ENCODE measurements at regions not wholly inside any gene's neighbourhood (a gene's known extent, or its start where the extent isn't known, plus 50 kb on each side); places are given as distances from the start of the nearest gene placed in this dataset.
A peak's percentile ranks its signal among the peaks of the same experiment; 100 is the strongest.

GRCh38 chr21:27725916-27726315 lies 759.0 kb upstream of the ADAMTS5 start:
- no peak overlapping the region for H3K27ac ChIP-seq (ENCODE audit: low read depth, low read length)
- H3K9ac ChIP-seq (ENCODE audit: low read depth in 1 of 3, low read length in 3 of 3) = no peak overlapping the region
- no peaks in the 10 kb centered on the region for H3K9me3 ChIP-seq (ENCODE audit: control insufficient read depth in 3 of 3, low read length in 3 of 3)

DNA sequence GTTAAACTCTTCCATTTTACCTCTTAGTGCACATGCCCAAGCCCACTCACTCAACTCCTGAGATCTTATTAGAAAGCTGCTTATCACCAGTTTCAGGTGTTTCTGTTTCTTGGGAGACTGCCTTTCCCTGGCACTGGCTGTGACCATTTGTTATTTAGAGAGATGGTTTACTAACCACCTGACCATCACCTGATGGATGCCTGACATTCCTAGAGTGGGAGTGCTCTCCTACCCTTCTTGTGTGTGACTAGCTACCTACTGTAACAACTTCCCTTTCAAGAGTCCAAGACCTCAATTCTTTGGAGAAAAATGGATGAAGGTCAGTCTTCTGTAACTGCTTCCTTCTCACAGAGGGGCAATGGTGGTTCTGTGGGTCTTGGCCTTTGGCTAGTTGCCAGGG lies 755.2 kb upstream of the ADAMTS5 start:
- Histone ChIP-seq H3K36me3 (ENCODE audit: control insufficient read depth in 3 of 3, insufficient read depth in 3 of 3, low read length in 3 of 3) (no peaks in the 10 kb centered on the region), H3K27me3 (ENCODE audit: control insufficient read depth in 3 of 3, insufficient read depth in 3 of 3, low read length in 3 of 3) (no peaks in the 10 kb centered on the region), H3K9ac (ENCODE audit: low read depth in 1 of 3, low read length in 3 of 3) (no peak overlapping the region), H3K27ac (ENCODE audit: low read depth, low read length) (no peak overlapping the region), H3K9me3 (ENCODE audit: control insufficient read depth in 3 of 3, low read length in 3 of 3) (no peaks in the 10 kb centered on the region), H3K4me1 (ENCODE audit: control insufficient read depth in 3 of 3, insufficient read depth in 3 of 3, low read length in 3 of 3) (no peaks in the 10 kb centered on the region), H3K4me3 (ENCODE audit: low read length in 3 of 3) (no peak overlapping the region)

More at GRCh38 chr21:27725916-27726315, 759.0 kb upstream of the ADAMTS5 start:
- H3K36me3 ChIP-seq (ENCODE audit: control insufficient read depth in 3 of 3, insufficient read depth in 3 of 3, low read length in 3 of 3) = no peaks in the 10 kb centered on the region
- H3K27me3 ChIP-seq (ENCODE audit: control insufficient read depth in 3 of 3, insufficient read depth in 3 of 3, low read length in 3 of 3) = no peaks in the 10 kb centered on the region
- no peak overlapping the region for H3K4me3 ChIP-seq (ENCODE audit: low read length in 3 of 3)
- H3K4me1 ChIP-seq (ENCODE audit: control insufficient read depth in 3 of 3, insufficient read depth in 3 of 3, low read length in 3 of 3) = no peaks in the 10 kb centered on the region

GRCh38 chr21:27721675-27722074 lies 754.8 kb upstream of the ADAMTS5 start:
- no peaks in the 10 kb centered on the region for H3K9me3 ChIP-seq (ENCODE audit: control insufficient read depth in 3 of 3, low read length in 3 of 3)
- no peak overlapping the region for H3K4me3 ChIP-seq (ENCODE audit: low read length in 3 of 3)
- no peak overlapping the region for H3K27ac ChIP-seq (ENCODE audit: low read depth, low read length)
- no peaks in the 10 kb centered on the region for H3K27me3 ChIP-seq (ENCODE audit: control insufficient read depth in 3 of 3, insufficient read depth in 3 of 3, low read length in 3 of 3)
- H3K4me1 ChIP-seq (ENCODE audit: control insufficient read depth in 3 of 3, insufficient read depth in 3 of 3, low read length in 3 of 3) = no peaks in the 10 kb centered on the region
- H3K36me3 ChIP-seq (ENCODE audit: control insufficient read depth in 3 of 3, insufficient read depth in 3 of 3, low read length in 3 of 3) = no peaks in the 10 kb centered on the region
- H3K9ac ChIP-seq (ENCODE audit: low read depth in 1 of 3, low read length in 3 of 3) = no peak overlapping the region

GRCh38 chr21:27719226-27719625 lies 752.3 kb upstream of the ADAMTS5 start:
- Histone ChIP-seq H3K27ac (ENCODE audit: low read depth, low read length) (no peak overlapping the region), H3K36me3 (ENCODE audit: control insufficient read depth in 3 of 3, insufficient read depth in 3 of 3, low read length in 3 of 3) (no peaks in the 10 kb centered on the region), H3K9me3 (ENCODE audit: control insufficient read depth in 3 of 3, low read length in 3 of 3) (no peaks in the 10 kb centered on the region)

GRCh38 chr21:27715131-27715530 lies 748.2 kb upstream of the ADAMTS5 start:
- no peaks in the 10 kb centered on the region for H3K4me1 ChIP-seq (ENCODE audit: control insufficient read depth in 3 of 3, insufficient read depth in 3 of 3, low read length in 3 of 3)
- no peaks in the 10 kb centered on the region for H3K36me3 ChIP-seq (ENCODE audit: control insufficient read depth in 3 of 3, insufficient read depth in 3 of 3, low read length in 3 of 3)
- H3K4me3 ChIP-seq (ENCODE audit: low read length in 3 of 3) = no peak overlapping the region
- no peak overlapping the region for H3K9ac ChIP-seq (ENCODE audit: low read depth in 1 of 3, low read length in 3 of 3)
- no peak overlapping the region for H3K27ac ChIP-seq (ENCODE audit: low read depth, low read length)
- no peaks in the 10 kb centered on the region for H3K27me3 ChIP-seq (ENCODE audit: control insufficient read depth in 3 of 3, insufficient read depth in 3 of 3, low read length in 3 of 3)
- no peaks in the 10 kb centered on the region for H3K9me3 ChIP-seq (ENCODE audit: control insufficient read depth in 3 of 3, low read length in 3 of 3)

More at GRCh38 chr21:27719226-27719625, 752.3 kb upstream of the ADAMTS5 start:
- no peak overlapping the region for H3K4me3 ChIP-seq (ENCODE audit: low read length in 3 of 3)
- no peaks in the 10 kb centered on the region for H3K4me1 ChIP-seq (ENCODE audit: control insufficient read depth in 3 of 3, insufficient read depth in 3 of 3, low read length in 3 of 3)
- no peak overlapping the region for H3K9ac ChIP-seq (ENCODE audit: low read depth in 1 of 3, low read length in 3 of 3)
- no peaks in the 10 kb centered on the region for H3K27me3 ChIP-seq (ENCODE audit: control insufficient read depth in 3 of 3, insufficient read depth in 3 of 3, low read length in 3 of 3)

GRCh38 chr21:27713154-27714109 lies 746.5 kb upstream of the ADAMTS5 start:
- H3K9me3 ChIP-seq (ENCODE audit: control insufficient read depth in 3 of 3, low read length in 3 of 3) = no peaks in the 10 kb centered on the region
- no peak overlapping the region for H3K4me3 ChIP-seq (ENCODE audit: low read length in 3 of 3)
- no peaks in the 10 kb centered on the region for H3K4me1 ChIP-seq (ENCODE audit: control insufficient read depth in 3 of 3, insufficient read depth in 3 of 3, low read length in 3 of 3)
- H3K36me3 ChIP-seq (ENCODE audit: control insufficient read depth in 3 of 3, insufficient read depth in 3 of 3, low read length in 3 of 3) = no peaks in the 10 kb centered on the region
- no peaks in the 10 kb centered on the region for H3K27me3 ChIP-seq (ENCODE audit: control insufficient read depth in 3 of 3, insufficient read depth in 3 of 3, low read length in 3 of 3)
- H3K27ac ChIP-seq (ENCODE audit: low read depth, low read length) = no peak overlapping the region
- H3K9ac ChIP-seq (ENCODE audit: low read depth in 1 of 3, low read length in 3 of 3) = no peak overlapping the region

GRCh38 chr21:27704567-27705166 lies 737.8 kb upstream of the ADAMTS5 start:
- Histone ChIP-seq H3K4me3 (ENCODE audit: low read length in 3 of 3) (no peak overlapping the region), H3K9me3 (ENCODE audit: control insufficient read depth in 3 of 3, low read length in 3 of 3) (peaks cover 0 to 5% (median 2%) of the 10 kb centered on the region in 3 donors), H3K27me3 (ENCODE audit: control insufficient read depth in 3 of 3, insufficient read depth in 3 of 3, low read length in 3 of 3) (no peaks in the 10 kb centered on the region), H3K27ac (ENCODE audit: low read depth, low read length) (no peak overlapping the region), H3K36me3 (ENCODE audit: control insufficient read depth in 3 of 3, insufficient read depth in 3 of 3, low read length in 3 of 3) (no peaks in the 10 kb centered on the region), H3K9ac (ENCODE audit: low read depth in 1 of 3, low read length in 3 of 3) (peak overlapping the region in 1 of 3 donors; percentile 30), H3K4me1 (ENCODE audit: control insufficient read depth in 3 of 3, insufficient read depth in 3 of 3, low read length in 3 of 3) (no peaks in the 10 kb centered on the region)

- H3K27ac ChIP-seq (ENCODE audit: low read depth, low read length) = no peak overlapping the region
- H3K4me1 ChIP-seq (ENCODE audit: control insufficient read depth in 3 of 3, insufficient read depth in 3 of 3, low read length in 3 of 3) = no peaks in the 10 kb centered on the region
- H3K27me3 ChIP-seq (ENCODE audit: control insufficient read depth in 3 of 3, insufficient read depth in 3 of 3, low read length in 3 of 3) = no peaks in the 10 kb centered on the region
- no peak overlapping the region for H3K4me3 ChIP-seq (ENCODE audit: low read length in 3 of 3)
- H3K9me3 ChIP-seq (ENCODE audit: control insufficient read depth in 3 of 3, low read length in 3 of 3) = peaks cover 0 to 5% (median 2%) of the 10 kb centered on the region in 3 donors
- H3K36me3 ChIP-seq (ENCODE audit: control insufficient read depth in 3 of 3, insufficient read depth in 3 of 3, low read length in 3 of 3) = no peaks in the 10 kb centered on the region
- no peak overlapping the region for H3K9ac ChIP-seq (ENCODE audit: low read depth in 1 of 3, low read length in 3 of 3)
Observed at GRCh38 chr21:27703791-27704190, 736.9 kb upstream of the ADAMTS5 start.

DNA sequence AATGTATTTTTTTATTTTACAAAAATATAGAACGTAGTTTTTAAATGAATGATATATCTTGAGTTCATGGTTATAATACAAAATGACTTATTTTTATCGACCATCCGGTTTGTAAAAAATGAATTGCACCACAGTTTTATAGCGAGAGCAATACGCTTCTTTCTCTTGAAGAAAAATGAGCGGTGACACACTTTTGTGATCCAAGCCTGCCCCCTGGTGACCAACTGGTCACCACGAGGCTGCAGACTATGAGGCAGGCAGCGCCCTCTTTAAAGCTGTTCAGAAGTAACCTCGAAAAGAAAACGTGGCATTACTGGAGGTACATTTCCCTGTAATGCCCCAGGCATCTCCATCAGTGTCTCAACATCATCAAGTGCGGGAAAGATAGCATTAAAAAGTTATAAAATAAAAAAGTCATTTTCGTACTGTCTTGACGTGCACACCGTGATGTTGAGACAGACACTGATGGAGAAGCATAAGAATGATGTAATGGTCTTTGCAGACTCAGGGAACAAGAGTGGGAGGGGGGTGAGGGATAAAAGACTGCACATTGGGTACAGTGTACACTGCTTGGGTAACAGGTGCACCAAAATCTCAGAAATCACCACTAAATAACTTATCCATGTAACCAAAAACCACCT lies 734.2 kb upstream of the ADAMTS5 start:
- Histone ChIP-seq H3K9ac (ENCODE audit: low read depth in 1 of 3, low read length in 3 of 3) (peak overlapping the region in 1 of 3 donors; percentile 14), H3K27ac (ENCODE audit: low read depth, low read length) (no peak overlapping the region), H3K27me3 (ENCODE audit: control insufficient read depth in 3 of 3, insufficient read depth in 3 of 3, low read length in 3 of 3) (no peaks in the 10 kb centered on the region), H3K36me3 (ENCODE audit: control insufficient read depth in 3 of 3, insufficient read depth in 3 of 3, low read length in 3 of 3) (no peaks in the 10 kb centered on the region), H3K4me3 (ENCODE audit: low read length in 3 of 3) (no peak overlapping the region), H3K4me1 (ENCODE audit: control insufficient read depth in 3 of 3, insufficient read depth in 3 of 3, low read length in 3 of 3) (no peaks in the 10 kb centered on the region), H3K9me3 (ENCODE audit: control insufficient read depth in 3 of 3, low read length in 3 of 3) (no peaks in the 10 kb centered on the region)

- no peaks in the 10 kb centered on the region for H3K4me1 ChIP-seq (ENCODE audit: control insufficient read depth in 3 of 3, insufficient read depth in 3 of 3, low read length in 3 of 3)
- H3K4me3 ChIP-seq (ENCODE audit: low read length in 3 of 3) = no peak overlapping the region
- no peaks in the 10 kb centered on the region for H3K36me3 ChIP-seq (ENCODE audit: control insufficient read depth in 3 of 3, insufficient read depth in 3 of 3, low read length in 3 of 3)
- no peak overlapping the region for H3K27ac ChIP-seq (ENCODE audit: low read depth, low read length)
- no peaks in the 10 kb centered on the region for H3K9me3 ChIP-seq (ENCODE audit: control insufficient read depth in 3 of 3, low read length in 3 of 3)
- H3K27me3 ChIP-seq (ENCODE audit: control insufficient read depth in 3 of 3, insufficient read depth in 3 of 3, low read length in 3 of 3) = no peaks in the 10 kb centered on the region
- no peak overlapping the region for H3K9ac ChIP-seq (ENCODE audit: low read depth in 1 of 3, low read length in 3 of 3)
Observed at GRCh38 chr21:27695246-27695645, 728.4 kb upstream of the ADAMTS5 start.

Data from skeletal muscle tissue (tissue), 3 donors.